ENCODE measurements at regions not wholly inside any gene's neighbourhood (a gene's known extent, or its start where the extent isn't known, plus 50 kb on each side); places are given as distances from the start of the nearest gene placed in this dataset.

- no peak for DNase-seq
- Histone ChIP-seq H3K79me2 (ENCODE audit: insufficient read depth) (no peaks in the 10 kb centered on the region), H3K4me2 (no peak overlapping the region), H4K20me1 (ENCODE audit: insufficient read depth) (no peaks in the 10 kb centered on the region), H3K27ac (ENCODE audit: low read depth in 2 of 2, low read length in 1 of 2) (no peak overlapping the region), H3K9me3 (no peaks in the 10 kb centered on the region), H3K9ac (no peak overlapping the region), H3K9me2 (no peaks in the 10 kb centered on the region), H2AFZ (ENCODE audit: low read depth) (no peak overlapping the region), H3K4me1 (ENCODE audit: control insufficient read depth in 1 of 2, insufficient read depth in 2 of 2, low read depth in 1 of 2, low read length in 1 of 2) (no peaks in the 10 kb centered on the region), H3K27me3 (ENCODE audit: insufficient read depth) (no peaks in the 10 kb centered on the region; the same call in 1 of the 2 replicates), H3F3A (replicated peaks; ENCODE audit: insufficient read depth) (no peaks in the 10 kb centered on the region), H3K4me3 (ENCODE audit: low read depth in 2 of 2, low read length in 1 of 2) (no peak overlapping the region), H3K36me3 (replicated peaks in 1 of 2; ENCODE audit: control insufficient read depth in 1 of 2, insufficient read depth in 2 of 2, low read length in 1 of 2) (no peaks in the 10 kb centered on the region)
- POLR2A ChIA-PET, result no interaction called here
- WGBS (ENCODE audit: low lambda C conversion rate), result 12% methylated on average over 2 of the region's 2 CpGs
- CTCF ChIA-PET, result interaction anchor here (1.0 kb wide), 1 partner anchor 18 kb away, joined by 3 read pairs; no protein-coding TSS in a partner anchor
- TF ChIP-seq SIN3A (IDR thresholded peaks at IDR 0.05; ENCODE audit: borderline replicate concordance, low read depth, low read length), result no peak
- no peak for TF ChIP-seq RXRA (IDR thresholded peaks at IDR 0.05; ENCODE audit: borderline replicate concordance, low read depth)
- no peak for TF ChIP-seq ZBTB33 (IDR thresholded peaks at IDR 0.05; ENCODE audit: borderline replicate concordance, low read depth)
- TF ChIP-seq ELF1 (IDR thresholded peaks at IDR 0.05), result no peak
- no peak for TF ChIP-seq RCOR1 (IDR thresholded peaks at IDR 0.05; ENCODE audit: low read length)
- TF ChIP-seq JUND (IDR thresholded peaks at IDR 0.05), result no peak
- no peak for TF ChIP-seq YY1 (IDR thresholded peaks at IDR 0.05; ENCODE audit: low read depth)
- TF ChIP-seq MXI1 (IDR thresholded peaks at IDR 0.05; ENCODE audit: low read depth, low read length), result no peak
- TF ChIP-seq TAF1 (IDR thresholded peaks at IDR 0.05; ENCODE audit: borderline replicate concordance, low read depth, low read length), result no peak
Observed at GRCh38 chr2:57796527-57796926, 250.1 kb upstream of the VRK2 start.

- DNase-seq, result no peak
- ChIA-PET POLR2A (no interaction called here), CTCF (no interaction called here)
- no peak overlapping the region for H3K4me2 ChIP-seq
- no peaks in the 10 kb centered on the region for H3K9me2 ChIP-seq
- no peaks in the 10 kb centered on the region for H3K9me3 ChIP-seq
- no peaks in the 10 kb centered on the region for H3K36me3 ChIP-seq (replicated peaks in 1 of 2; ENCODE audit: control insufficient read depth in 1 of 2, insufficient read depth in 2 of 2, low read length in 1 of 2)
- no peak overlapping the region for H3K9ac ChIP-seq
- no peak for TF ChIP-seq IRF3 (IDR thresholded peaks at IDR 0.05; ENCODE audit: low read depth, low read length)
- no peaks in the 10 kb centered on the region for H4K20me1 ChIP-seq (ENCODE audit: insufficient read depth)
- H3K27ac ChIP-seq (ENCODE audit: low read depth in 2 of 2, low read length in 1 of 2), result no peak overlapping the region
- no peak overlapping the region for H3K4me3 ChIP-seq (ENCODE audit: low read depth in 2 of 2, low read length in 1 of 2)
- H3K4me1 ChIP-seq (ENCODE audit: control insufficient read depth in 1 of 2, insufficient read depth in 2 of 2, low read depth in 1 of 2, low read length in 1 of 2), result no peaks in the 10 kb centered on the region
- H2AFZ ChIP-seq (ENCODE audit: low read depth), result no peak overlapping the region
- H3K79me2 ChIP-seq (ENCODE audit: insufficient read depth), result no peaks in the 10 kb centered on the region
- H3K27me3 ChIP-seq (ENCODE audit: insufficient read depth), result no peaks in the 10 kb centered on the region; the same call in 1 of the 2 replicates
- H3F3A ChIP-seq (replicated peaks; ENCODE audit: insufficient read depth), result no peaks in the 10 kb centered on the region
Observed at GRCh38 chr2:57798346-57798745, 248.3 kb upstream of the VRK2 start.

- Histone ChIP-seq H3K27ac (ENCODE audit: low read depth in 2 of 2, low read length in 1 of 2) (no peak overlapping the region), H3K4me3 (ENCODE audit: low read depth in 2 of 2, low read length in 1 of 2) (no peak overlapping the region), H3K4me1 (ENCODE audit: control insufficient read depth in 1 of 2, insufficient read depth in 2 of 2, low read depth in 1 of 2, low read length in 1 of 2) (no peaks in the 10 kb centered on the region), H3F3A (replicated peaks; ENCODE audit: insufficient read depth) (no peaks in the 10 kb centered on the region), H3K9me2 (no peaks in the 10 kb centered on the region), H3K27me3 (ENCODE audit: insufficient read depth) (no peaks in the 10 kb centered on the region), H3K79me2 (ENCODE audit: insufficient read depth) (no peaks in the 10 kb centered on the region), H3K9ac (no peak overlapping the region), H2AFZ (ENCODE audit: low read depth) (no peak overlapping the region), H3K9me3 (no peaks in the 10 kb centered on the region), H4K20me1 (ENCODE audit: insufficient read depth) (no peaks in the 10 kb centered on the region), H3K4me2 (no peak overlapping the region), H3K36me3 (replicated peaks in 1 of 2; ENCODE audit: control insufficient read depth in 1 of 2, insufficient read depth in 2 of 2, low read length in 1 of 2) (no peaks in the 10 kb centered on the region)
- ChIA-PET CTCF (interaction anchor here (1.0 to 1.2 kb wide), 2 partner anchors 9 to 42 kb away, joined by 3 to 4 read pairs; no protein-coding TSS in a partner anchor), POLR2A (no interaction called here)
- DNase-seq, result no peak
- 80% methylated on average over 14 of the region's 14 CpGs for WGBS (ENCODE audit: low lambda C conversion rate)
- TF ChIP-seq RFX5 (IDR thresholded peaks at IDR 0.05; ENCODE audit: low read length) (no peak), SMC3 (IDR thresholded peaks at IDR 0.05; ENCODE audit: low read depth, low read length) (no peak), FOXJ3 (CRISPR knock-in tag; IDR thresholded peaks at IDR 0.05) (no peak), USF1 (IDR thresholded peaks at IDR 0.05; ENCODE audit: borderline replicate concordance, low read depth) (no peak), ZBTB33 (IDR thresholded peaks at IDR 0.05; ENCODE audit: borderline replicate concordance, low read depth) (no peak), FOSL2 (IDR thresholded peaks at IDR 0.05; ENCODE audit: borderline replicate concordance, low read depth) (no peak), JUND (IDR thresholded peaks at IDR 0.05) (no peak), RAD21 (IDR thresholded peaks at IDR 0.05; ENCODE audit: low read length) (no peak), PBX3 (IDR thresholded peaks at IDR 0.05) (no peak)
Observed at GRCh38 chr2:57802243-57802642, 244.4 kb upstream of the VRK2 start.
